NCI-H2081 treated with DMSO at 0.1 percent for 48 hours (cell line): ENCODE measurements at regions not wholly inside any gene's neighbourhood (a gene's known extent, or its start where the extent isn't known, plus 50 kb on each side); places are given as distances from the start of the nearest gene placed in this dataset.

Experiments
- DNase-seq: peaks from one replicate; lab custom pipeline; 2025; lab: John Stamatoyannopoulos, UW

DNA sequence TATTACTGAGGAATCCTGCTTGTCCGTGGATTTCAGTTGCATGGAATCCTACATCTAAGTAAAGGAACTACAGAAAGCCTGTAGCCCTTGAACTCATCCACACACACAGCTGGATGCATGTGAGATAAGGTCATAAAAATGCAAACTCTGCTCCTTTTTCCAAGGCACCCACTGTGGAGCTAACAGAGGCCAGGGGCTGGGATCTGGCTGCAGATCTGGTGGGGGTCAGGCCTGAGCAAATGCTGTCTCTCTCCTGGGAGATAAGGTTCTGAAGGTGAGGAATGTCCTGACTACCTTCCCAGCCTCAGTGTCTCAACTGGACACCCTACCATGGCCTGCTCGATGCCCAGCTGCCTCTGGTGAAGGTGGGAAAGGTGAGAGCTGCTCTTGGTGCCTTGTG, 321.5 kb downstream of the LRFN2 start:
- DNase-seq = no peak

DNA sequence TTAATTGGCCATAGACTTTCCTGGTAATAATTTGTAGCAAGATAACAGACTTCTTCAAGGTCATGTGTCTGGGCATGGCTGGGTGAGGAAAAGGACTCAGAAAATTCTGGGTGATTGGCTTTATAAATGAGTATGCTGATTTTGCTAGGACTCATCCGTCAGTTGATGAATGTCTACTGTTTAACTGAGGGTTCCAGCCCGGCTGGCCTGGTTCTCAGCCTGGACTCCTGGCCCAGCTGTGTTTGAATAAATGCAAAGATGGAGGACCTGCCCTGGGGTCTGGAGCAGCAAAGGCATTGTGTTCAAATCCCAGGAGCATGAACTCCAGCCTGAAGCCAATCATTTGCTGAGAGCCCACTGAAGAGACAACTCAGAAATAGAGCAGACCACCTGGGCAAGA, 323.2 kb downstream of the LRFN2 start:
- no peak for DNase-seq

DNA sequence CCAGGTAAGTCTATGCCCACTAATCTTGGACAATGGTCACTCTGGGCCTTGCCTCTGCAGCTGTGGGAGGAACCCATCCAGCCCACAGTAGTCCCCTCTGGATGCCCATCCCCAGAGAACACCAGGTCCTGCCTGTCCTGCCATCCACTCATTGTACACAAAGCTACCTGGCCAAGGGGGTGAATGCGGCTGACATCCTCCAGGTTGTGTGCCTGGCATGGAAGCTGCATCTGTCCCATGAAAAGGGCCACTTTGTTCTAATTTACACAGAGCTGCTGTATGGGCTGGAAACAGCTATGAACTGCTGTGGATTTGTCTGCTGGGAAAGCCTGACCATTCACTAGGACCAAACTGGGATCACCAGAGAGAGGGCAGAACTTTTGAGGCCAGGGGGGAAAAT, 324.8 kb downstream of the LRFN2 start:
- no peak for DNase-seq

DNA sequence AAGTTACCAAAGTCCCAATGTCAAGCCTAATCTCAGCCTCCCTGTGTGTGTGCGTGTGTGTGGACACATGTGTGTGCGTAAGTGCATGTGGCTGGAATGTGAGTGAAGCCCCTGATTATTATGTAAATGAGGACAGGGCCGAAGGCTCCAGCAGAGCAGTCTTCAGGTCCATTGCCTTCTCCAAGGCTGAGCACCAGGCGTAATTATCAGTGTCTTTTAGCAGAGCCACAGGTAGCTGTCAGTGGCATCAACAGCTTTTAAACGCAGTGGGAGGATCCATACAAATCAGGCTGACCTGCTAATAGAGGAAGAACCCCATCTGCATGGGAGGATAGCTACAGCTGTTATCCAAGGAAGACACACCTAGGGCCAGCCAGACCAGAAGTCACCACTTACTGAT, 324.3 kb upstream of the MOCS1 start:
- no peak for DNase-seq

DNA sequence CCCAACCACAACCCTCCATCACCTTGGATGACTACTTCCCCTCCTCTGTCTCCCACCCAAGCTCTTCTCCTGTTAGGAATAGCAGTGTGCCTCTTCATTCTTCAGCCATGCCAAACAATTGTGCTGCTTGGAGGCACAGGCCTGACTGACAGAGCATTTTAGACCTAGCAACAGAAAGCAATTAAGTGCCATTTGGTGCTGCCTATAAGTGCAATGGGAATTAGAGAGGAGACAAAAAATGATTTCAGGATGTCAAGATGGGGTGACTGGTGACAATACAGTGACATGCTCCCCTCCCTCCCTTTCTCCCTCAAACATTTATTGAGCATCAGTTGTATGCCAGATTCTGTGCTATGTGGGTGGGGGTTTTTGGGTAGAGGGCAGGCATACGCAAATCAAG, 322.6 kb upstream of the MOCS1 start:
- no peak for DNase-seq

DNA sequence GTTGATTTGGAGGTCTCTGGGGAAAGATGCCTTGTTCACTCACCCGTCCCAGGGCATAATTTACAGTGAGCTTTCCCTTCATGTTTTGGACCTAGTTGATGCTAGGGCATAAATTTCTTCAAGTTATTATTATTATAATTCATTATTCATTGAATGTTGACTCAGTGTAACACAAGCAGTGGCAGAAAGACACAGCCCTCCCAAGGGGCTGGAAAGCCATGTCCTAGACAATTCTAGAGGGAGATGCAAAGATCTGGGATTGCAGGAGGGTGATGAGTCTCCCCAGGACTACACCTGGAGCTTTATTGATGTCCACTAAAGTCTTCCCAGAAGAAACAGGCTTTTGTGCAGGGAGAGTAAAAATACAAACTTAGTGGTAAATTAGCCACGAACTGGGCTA, 322.0 kb upstream of the MOCS1 start:
- DNase-seq = no peak

DNA sequence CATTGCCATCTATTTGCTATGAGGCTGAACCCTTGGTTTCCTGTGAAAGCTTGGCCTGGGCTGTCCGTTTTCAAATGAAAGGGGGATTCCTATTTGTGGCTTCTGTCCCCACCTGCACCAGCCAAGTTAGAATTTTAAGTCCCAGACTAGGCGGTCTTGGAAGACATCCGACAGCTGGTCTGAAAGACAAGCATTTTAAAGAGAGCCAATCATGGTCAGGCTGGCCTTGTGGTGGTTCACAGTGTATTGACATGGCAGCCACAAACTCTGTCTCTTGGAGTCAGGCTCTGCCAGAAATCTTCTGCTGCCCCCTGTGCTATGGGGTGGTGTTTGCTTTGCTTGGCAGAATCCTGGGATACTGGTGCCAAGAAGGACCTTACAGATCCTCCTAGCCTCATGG, 319.2 kb upstream of the MOCS1 start:
- DNase-seq = no peak

DNA sequence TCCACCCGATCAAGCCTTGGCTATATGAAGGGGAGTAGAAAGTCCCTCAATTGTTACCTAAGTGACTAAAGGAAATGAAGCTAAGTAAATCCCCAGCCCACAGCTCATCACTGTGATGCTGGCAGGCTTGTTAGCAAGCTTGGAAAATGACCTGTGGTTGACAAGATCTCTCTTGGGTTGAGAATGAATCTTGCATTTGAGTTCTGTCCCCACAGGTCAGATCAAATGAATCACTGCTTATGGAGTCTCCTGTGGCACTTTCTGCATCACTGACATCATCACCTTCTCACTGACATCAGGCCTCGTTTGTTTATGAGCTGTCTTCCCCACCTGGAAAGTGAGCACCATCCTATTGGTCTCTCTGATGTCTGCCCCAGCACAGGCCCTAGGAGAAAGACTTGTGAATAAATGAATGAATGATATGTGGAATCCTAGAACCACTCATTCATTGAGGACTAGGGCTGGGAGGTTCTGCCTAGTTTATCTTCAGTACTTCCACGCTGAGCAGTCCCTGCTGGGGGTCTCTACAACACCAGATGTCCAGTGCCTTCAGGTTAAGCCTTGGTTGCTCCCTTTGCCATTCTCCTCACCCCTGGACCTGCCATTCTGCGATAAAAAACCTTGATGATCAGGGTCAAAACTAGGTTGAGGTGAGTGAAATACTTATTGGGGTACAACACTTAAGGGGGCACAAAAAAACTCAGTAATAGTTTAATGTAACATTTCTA, 318.4 kb upstream of the MOCS1 start:
- DNase-seq = no peak

DNA sequence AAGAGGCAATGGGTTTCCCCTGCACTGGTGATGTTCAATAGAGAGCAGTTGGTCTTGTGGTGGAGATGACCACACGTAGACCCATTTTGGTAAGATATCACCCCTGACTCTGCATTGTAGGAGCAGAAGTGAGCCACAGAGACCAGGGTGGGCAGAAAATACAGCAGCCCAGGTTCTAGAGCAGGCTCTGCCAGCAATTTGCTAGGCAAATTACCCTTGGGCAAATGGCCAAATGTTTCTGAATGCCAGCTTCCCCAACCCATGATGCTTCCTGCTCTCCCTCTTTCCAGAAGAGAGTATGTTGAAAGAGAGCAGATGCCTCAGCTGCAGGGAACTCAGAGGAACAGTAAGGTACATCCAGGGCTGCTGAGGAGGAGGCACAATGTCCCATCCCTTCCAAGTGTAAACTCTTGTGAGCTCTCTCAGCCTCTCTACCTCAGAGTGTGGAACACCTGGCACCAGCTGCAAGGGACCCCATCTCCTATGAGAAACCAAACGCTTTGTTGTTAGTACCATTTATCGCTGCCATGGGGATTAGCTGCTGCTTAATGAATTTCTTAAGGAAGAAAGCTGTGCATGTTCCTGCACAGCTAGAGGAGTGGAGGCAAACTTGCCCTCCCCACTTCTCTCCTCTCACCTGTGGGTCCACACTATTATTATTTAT, 317.5 kb upstream of the MOCS1 start:
- DNase-seq = peak; percentile 33

DNA sequence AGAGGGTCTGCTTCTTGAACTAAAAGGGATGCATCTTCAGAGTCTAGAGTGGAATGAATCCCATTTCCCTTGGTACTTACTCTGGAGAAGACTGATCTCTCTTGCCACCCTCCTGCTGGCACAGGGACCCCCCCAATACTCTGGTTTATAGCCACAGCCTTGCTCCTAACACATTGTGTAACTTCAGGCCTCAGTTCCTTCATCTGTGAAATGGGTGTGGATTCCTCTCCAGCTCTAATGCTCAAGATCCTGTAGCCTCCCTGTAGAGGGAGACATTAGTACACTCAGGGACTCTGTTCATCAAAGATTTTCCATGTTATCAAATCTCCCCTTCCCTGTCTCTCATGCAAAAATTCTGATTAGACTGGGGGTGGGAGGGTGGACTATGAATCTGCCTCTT, 315.7 kb upstream of the MOCS1 start:
- no peak for DNase-seq

DNA sequence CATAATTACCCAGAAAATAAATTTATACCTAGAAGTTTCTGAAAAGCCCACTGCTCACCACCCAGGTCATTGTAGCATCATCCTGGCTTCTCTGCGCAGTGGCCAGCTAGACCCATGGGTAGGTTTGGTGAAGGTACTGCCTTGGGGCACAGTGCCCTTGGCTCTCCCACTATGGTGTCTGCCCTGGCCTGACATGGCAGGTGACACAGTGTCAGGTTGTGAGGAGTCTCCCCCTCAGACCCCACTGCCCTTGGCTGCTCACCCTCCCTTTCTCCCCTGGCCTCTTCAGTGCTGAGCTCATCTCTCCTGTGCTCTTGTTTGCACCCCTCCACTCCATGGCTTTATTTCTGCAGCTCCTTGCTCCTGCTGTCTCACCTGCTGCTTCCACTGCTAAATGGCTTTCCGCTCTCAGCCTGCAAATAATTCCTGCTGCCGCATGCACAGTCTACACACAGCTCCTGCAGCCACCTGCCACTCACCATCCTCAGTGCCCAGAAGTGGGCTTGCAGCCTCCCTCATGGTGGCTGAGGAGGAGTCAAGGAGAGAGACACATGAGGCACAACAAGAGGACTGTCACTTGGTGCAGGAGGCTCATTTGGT, 313.4 kb upstream of the MOCS1 start:
- DNase-seq = no peak

DNA sequence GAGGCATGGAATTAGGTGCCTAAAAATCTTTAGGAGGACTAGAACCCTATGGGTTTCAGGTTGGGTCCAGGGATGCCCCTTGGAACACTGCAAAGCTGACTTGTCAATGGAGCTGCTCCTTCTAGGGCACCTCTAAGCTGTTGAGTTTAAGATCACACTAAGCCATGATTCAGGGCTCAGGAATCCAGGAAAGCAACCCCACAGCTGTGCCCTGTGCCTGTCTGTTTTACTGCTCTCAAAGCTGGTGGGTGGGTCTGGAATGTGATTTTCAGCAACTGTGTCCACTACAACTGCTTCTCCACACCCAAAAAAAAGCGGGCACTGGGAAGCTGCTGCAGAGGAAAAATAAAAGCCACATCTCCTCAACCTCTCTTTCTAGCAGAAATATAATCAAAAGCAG, 310.4 kb upstream of the MOCS1 start:
- DNase-seq = no peak

DNA sequence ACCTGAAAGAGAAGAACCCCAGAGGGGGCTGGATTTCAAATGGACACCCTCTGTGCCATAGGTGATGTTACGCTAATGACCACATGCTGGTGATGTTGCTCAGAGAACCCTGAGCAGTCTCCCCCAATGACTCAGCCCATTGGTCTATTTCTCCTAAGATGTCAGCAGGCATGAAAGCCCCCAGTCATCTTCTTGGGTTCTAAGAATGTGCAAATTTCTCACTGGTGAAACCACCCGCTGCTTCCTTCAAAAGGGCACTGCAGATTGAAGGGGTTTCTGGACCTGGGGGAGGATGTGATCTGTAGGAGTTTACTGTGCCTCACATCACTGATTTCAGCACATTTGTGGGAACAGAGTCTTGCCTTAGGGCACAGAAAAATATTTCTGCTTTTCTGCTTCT, 298.4 kb upstream of the MOCS1 start:
- no peak for DNase-seq

DNA sequence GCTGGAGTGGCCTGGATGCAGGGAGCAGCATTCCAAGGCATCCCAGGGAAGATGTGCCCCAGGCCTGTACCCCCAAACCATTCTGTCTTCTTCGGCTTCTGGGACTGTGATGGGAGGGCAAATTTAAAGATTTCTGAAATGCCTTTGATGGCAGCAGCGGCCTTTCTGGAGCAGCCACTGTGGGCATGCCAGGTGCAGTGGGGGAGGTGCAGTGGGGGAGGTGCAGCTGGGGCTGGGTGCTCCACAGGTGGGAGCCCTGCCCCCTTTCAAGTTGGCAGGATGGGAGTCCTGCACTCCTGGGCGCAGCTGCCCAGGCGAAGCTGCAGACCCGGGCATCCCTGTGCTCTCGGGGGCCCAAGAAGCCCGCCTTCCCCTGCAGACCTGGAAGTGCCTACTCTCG, 293.5 kb upstream of the MOCS1 start:
- no peak for DNase-seq

DNA sequence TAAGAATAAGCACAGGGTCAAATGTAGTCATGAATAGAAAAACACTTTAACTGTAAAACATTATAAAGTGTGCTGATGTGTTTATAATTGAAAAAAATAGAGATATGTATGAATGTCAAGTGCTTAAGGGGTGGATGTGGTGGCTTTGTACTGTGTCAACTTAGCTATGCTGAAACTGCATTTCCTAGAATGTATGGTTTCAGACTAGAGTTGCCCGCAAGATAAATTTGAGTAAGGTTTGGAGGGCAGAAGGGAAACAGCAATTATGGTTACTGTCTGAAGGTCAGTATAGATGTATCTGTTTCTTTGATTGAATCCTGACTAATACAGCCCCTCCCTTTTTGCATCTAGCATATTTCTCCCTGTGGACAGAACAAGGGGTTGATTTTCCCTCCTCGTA, 288.1 kb upstream of the MOCS1 start:
- DNase-seq = no peak

DNA sequence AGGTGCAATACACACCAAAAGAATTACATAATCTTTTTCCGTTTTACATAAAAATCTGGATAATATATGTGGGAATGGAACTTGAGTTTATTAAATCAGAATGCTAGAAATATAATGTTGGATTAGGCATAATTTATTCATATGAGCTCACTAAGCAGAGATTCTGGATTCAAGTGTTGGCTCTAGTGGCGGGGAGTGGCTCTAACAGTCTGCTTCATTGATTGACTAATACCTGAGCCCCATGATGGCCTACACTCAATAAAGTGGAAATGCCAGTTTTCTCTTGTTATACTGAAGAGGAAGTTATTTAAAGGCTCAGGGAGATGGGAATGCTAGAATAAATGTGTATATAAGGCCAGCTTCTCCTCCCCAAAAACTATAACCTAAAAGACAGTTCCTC, 285.5 kb upstream of the MOCS1 start:
- DNase-seq = no peak

DNA sequence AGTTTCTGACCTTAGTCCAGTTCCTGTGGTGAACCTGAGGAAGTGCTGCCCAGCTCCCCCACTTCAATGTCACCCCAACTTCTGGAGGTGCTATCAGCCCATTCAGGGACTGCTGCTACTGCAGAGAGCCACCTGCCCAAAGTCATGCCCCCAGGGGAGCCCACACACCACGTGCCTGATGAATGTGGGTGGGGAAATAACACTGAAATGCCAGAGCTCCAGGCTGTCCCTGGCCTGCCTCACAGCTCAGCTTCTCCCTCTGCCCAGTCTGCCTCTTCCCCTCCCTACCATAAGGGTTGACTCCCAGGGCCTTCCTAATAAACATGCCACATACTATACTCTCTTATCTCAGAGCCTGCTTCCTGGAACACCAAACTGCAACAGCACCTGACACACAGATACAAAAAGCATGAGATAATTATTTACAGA, 276.4 kb upstream of the MOCS1 start:
- no peak for DNase-seq

DNA sequence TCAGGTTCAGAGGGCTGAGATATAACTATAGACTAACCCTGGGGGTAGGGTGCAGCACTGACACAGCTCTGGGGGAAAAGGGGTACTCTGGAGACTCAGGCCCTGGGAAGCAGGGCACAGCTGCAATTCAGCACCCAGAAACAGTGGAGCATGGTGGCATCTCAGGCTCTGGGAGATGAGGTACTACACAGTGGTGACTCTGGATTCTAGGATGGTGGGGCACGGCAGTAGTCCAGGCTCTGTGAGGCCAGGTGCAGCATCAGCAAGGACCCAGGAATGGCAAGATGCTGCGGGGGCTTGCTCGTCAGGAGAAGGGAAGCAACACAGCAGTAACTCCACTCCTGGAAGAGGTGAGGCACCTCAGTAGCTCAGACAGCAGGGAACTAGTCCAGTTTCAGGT, 271.5 kb upstream of the MOCS1 start:
- DNase-seq = no peak

DNA sequence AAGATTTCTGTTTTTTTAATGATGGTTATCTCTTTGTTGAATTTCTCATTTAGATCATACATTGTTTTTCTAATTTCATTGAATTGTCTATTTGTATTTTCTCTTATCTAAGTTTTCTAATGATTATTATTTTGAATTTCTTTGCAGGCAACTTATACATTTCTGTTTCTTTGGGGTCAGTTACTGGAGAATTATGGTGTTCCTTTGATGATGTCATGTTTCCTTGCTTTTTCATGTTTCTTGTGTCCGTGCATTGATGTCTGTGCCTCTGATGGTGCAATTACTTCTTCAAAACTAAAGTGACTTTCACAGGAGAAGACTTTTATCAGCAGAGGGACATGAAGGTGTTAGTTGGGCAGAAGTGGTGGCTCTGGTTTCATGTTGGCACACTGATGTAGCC, 270.7 kb upstream of the MOCS1 start:
- DNase-seq = no peak

DNA sequence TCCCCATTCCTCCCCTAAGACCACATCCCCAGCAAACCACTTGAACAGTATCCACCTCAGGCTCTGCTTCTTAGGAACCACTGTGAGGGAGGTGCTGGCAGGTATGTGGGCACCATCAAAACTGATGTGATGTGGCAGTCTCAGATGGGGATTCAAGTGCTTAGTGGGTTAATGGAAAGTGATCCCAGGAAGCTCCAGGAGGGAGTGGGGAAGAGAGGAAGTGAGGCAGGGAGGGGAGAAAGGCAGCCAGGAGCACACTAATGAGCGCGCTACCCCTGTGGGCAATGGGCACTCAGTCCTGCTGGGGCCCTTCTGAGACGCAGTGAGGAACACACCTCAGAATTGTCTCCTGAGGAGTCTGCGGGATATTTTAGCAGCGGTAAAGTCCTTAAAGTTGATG, 263.1 kb upstream of the MOCS1 start:
- no peak for DNase-seq

DNA sequence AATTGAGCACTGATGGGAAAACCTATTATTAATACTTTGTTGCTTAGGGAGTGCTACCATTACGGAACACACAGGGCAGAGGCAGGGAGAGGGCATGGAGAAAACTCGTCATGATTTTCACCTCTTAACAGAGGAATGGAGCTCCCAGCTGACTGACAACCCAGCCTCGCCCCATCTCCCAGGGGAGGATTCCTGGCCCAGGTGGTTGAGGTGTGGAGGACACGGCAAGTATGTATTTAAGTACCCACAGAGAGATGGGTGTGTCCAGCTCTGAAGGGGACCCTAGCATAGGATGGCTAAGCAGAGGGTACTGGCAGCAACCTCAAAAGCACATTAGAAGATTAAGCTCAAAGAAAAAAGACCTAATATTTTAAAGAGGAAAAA, 261.9 kb upstream of the MOCS1 start:
- DNase-seq = no peak

DNA sequence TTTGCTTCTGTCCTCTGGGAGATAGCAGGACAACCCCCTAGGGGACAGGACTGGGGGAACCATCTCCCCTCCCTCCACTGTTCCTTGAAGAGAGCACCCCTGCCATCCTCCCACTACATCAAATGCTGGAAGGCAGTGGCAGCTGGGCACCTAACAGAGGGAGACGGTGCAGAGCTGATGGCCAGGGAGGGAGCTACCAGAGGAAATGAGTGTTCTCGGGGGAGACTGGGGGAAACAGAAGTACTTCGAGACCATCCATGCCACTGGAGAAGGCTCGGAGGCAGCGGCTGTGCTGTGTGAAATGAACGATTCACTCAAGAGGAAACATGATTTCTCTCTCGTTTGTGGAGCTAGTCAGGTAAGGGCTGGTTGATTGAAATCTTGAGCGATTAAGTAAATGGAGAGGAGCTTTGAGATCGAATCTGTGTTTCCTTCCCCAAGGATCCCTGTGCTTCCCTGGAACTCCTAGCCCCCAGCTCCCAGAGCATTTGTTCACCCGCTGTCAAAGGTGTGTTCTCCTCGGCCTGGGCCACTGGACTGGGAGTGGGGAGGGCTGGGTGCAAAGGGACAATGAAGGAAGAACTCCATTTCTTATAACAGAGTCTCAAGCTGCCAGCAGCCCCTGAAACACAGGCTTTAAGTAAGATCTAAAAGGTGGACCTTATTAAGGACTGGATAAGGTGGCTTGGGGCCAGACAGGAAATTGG, 261.3 kb upstream of the MOCS1 start:
- DNase-seq = no peak
